ENCODE measurements at regions not wholly inside any gene's neighbourhood (a gene's known extent, or its start where the extent isn't known, plus 50 kb on each side); places are given as distances from the start of the nearest gene placed in this dataset.

DNA sequence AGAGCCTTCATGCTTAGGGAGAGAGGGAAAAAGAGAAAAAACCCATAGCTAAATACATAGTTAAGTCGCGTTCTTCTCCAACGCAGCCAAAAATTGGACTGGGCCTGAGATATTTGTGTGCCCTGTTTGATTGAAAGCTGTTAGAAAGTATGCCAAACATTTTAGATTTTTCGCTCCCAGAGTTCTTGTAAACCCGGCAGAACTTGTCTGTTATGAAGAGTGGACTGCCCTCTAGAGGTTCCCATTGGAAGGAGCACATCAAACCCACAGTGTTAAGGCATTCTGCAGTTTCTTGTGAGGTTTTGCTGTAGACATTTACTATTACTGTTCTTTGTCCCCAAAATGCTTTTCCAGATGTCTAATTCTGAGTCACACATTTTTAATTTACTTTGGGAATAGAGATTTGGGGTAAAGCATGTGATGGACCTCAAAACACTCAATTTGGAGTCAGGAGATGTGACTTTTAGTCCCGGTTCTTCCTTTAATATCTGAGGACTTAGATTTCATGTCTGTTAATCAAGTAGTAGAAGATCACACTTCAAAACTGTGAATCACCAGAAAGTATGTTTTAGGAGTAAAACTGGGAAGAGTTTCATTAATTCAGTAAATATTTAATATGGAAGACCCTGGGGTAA is 96.6 kb downstream of the PCSK1 start:
- no peak overlapping the region for H3K27ac ChIP-seq
- no peaks in the 10 kb centered on the region for H3K27me3 ChIP-seq
- H3K4me3 ChIP-seq, result peak overlapping the region in 1 of 4 donors; percentile 20
- WGBS, 2 donors, result 21 to 30% methylated on average over 6 of the region's 6 CpGs
- peaks cover 0 to 13% (median 4%) of the 10 kb centered on the region in 4 donors for H3K4me1 ChIP-seq
- peak; percentile 81 for DNase-seq
- no peaks in the 10 kb centered on the region for H3K36me3 ChIP-seq
- H3K9me3 ChIP-seq, result no peaks in the 10 kb centered on the region
- TF ChIP-seq CTCF (IDR thresholded peaks at IDR 0.05) (peak; percentile 45 to 83 (median 80)), POLR2AphosphoS5 (IDR thresholded peaks at IDR 0.05) (peak in 1 of 4 donors; percentile 18), EP300 (IDR thresholded peaks at IDR 0.05) (no peak), POLR2A (IDR thresholded peaks at IDR 0.05) (no peak)
- intact Hi-C loops (cut with DNase I), result loop anchor here (1.0 to 5.0 kb wide), 4 partner anchors 379 to 694 kb away; no protein-coding TSS in a partner anchor

GRCh38 chr5:96335873-96336272 is 97.2 kb downstream of the PCSK1 start:
- H3K27me3 ChIP-seq, result no peaks in the 10 kb centered on the region
- H3K36me3 ChIP-seq, result no peaks in the 10 kb centered on the region
- intact Hi-C loops (cut with DNase I), result loop anchor here (1.0 to 5.0 kb wide), 4 partner anchors 379 to 694 kb away; no protein-coding TSS in a partner anchor
- no peak for DNase-seq
- no peak for TF ChIP-seq EP300 (IDR thresholded peaks at IDR 0.05)
- TF ChIP-seq CTCF (IDR thresholded peaks at IDR 0.05), result no peak
- TF ChIP-seq POLR2AphosphoS5 (IDR thresholded peaks at IDR 0.05), result no peak
- no peak for TF ChIP-seq POLR2A (IDR thresholded peaks at IDR 0.05)
- peaks cover 0 to 13% (median 4%) of the 10 kb centered on the region in 4 donors for H3K4me1 ChIP-seq
- WGBS, 2 donors, result 90 to 94% methylated on average over 2 of the region's 2 CpGs
- H3K27ac ChIP-seq, result no peak overlapping the region
- H3K9me3 ChIP-seq, result no peaks in the 10 kb centered on the region
- H3K4me3 ChIP-seq, result no peak overlapping the region

DNA sequence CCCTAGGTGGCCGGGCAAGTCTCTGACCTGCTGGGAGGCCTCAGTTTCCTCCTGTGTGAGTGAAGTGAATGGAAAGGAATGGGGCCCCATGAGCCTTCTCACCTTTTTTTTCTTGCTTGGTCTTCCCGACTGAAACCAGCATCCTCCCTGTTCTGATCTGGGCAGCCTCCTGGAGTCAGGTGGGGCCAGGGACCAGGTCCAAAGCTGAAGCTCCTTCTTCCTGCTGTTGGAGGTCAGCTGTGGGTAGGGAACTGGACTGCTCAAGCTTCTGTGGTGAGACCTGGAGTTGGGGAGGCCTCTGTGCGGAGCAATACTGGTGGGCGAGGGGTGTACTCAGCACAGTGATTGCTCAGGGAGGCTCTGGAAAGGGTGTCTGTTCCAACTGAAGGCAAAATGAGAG is 99.7 kb downstream of the PCSK1 start:
- H3K27ac ChIP-seq, result no peak overlapping the region

GRCh38 chr5:96332535-96333366 is 100.3 kb downstream of the PCSK1 start:
- Histone ChIP-seq H3K27ac (no peak overlapping the region), H3K9me3 (no peaks in the 10 kb centered on the region), H3K4me3 (no peak overlapping the region), H3K27me3 (no peaks in the 10 kb centered on the region), H3K4me1 (peaks cover 0 to 5% (median 2%) of the 10 kb centered on the region in 4 donors), H3K36me3 (no peaks in the 10 kb centered on the region)
- intact Hi-C loops (cut with DNase I), result no loop called here
- 63 to 82% methylated on average over 14 of the region's 14 CpGs for WGBS, 2 donors
- DNase-seq, result no peak
- TF ChIP-seq EP300 (IDR thresholded peaks at IDR 0.05), result no peak
- no peak for TF ChIP-seq CTCF (IDR thresholded peaks at IDR 0.05)
- no peak for TF ChIP-seq POLR2A (IDR thresholded peaks at IDR 0.05)
- no peak for TF ChIP-seq POLR2AphosphoS5 (IDR thresholded peaks at IDR 0.05)

More for the DNA sequence above, 99.7 kb downstream of the PCSK1 start:
- no peak for DNase-seq
- TF ChIP-seq EP300 (IDR thresholded peaks at IDR 0.05) (no peak), POLR2A (IDR thresholded peaks at IDR 0.05) (no peak), CTCF (IDR thresholded peaks at IDR 0.05) (no peak), POLR2AphosphoS5 (IDR thresholded peaks at IDR 0.05) (no peak)
- H3K4me1 ChIP-seq, result peaks cover 0 to 5% (median 2%) of the 10 kb centered on the region in 4 donors
- no peaks in the 10 kb centered on the region for H3K9me3 ChIP-seq
- WGBS, 2 donors, result 88% methylated on average over 4 of the region's 4 CpGs
- intact Hi-C loops (cut with DNase I), result no loop called here
- no peaks in the 10 kb centered on the region for H3K36me3 ChIP-seq
- no peak overlapping the region for H3K4me3 ChIP-seq
- H3K27me3 ChIP-seq, result no peaks in the 10 kb centered on the region

Data from sigmoid colon (tissue), 6 donors.